Stimulated activated naive CD8-positive, alpha-beta T cell treated with anti-CD3 and anti-CD28 coated beads, Interleukin-15, Interleukin-2, amounts not matched to agents 100 U/mL and 50 U/mL, for 24 hours (primary cell): ENCODE measurements at regions not wholly inside any gene's neighbourhood (a gene's known extent, or its start where the extent isn't known, plus 50 kb on each side); places are given as distances from the start of the nearest gene placed in this dataset.

Source experiments
- ATAC-seq: fragments of 150-1000 bp; cut with Tn5 transposase; one replicate; pipeline ENCODE4 v1.10.0; 2021
- DNase-seq: peaks from one replicate; pipeline ENCODE4 v3.0.0; 2021

- DNase-seq (no peak), ATAC-seq (no peak)
Observed at GRCh38 chr7:67683628-67684027, 687.0 kb downstream of the TYW1 start.

DNA sequence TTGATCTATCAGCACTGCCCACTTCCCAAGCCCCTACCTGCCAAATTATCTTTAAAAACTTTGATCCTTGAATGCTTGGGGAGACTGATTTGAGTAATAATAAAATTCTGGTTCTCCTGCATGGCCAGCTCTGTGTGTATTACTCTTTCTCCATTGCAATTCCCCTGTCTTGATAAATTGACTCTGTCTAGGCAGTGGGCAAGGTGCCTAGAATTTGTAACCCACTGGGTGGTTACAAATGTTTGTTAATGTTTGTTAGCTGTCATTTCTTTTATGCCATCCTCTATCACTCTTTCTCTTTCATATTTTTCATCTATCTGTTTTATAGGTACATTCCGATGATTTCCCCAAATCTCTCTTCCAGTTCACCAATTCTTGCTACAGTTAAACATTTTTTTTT lies 694.1 kb downstream of the TYW1 start:
- no peak for DNase-seq
- ATAC-seq: no peak

GRCh38 chr7:67692425-67692824 lies 695.8 kb downstream of the TYW1 start:
- ATAC-seq (no peak), DNase-seq (no peak)

DNA sequence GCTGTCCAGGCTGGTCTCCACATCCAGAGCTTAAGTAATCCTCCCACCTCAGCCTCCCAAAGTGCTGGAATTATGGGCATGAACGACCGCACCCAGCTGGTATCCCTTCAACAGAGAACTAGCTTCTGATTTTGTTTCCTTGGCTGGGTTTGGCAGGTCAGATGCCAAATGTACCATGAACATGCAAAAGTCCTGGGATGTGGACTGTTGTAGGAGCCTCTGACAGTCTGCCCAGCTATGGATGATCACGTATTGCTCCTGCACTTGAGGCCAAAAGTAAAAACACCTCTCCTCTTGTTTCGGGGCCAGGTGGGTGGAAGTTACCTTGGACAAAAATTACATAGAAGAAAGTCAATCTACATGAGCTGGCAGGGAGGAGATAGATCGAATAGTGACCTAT lies 699.5 kb downstream of the TYW1 start:
- no peak for DNase-seq
- no peak for ATAC-seq

GRCh38 chr7:67696878-67697277 lies 700.2 kb downstream of the TYW1 start:
- no peak for ATAC-seq

DNA sequence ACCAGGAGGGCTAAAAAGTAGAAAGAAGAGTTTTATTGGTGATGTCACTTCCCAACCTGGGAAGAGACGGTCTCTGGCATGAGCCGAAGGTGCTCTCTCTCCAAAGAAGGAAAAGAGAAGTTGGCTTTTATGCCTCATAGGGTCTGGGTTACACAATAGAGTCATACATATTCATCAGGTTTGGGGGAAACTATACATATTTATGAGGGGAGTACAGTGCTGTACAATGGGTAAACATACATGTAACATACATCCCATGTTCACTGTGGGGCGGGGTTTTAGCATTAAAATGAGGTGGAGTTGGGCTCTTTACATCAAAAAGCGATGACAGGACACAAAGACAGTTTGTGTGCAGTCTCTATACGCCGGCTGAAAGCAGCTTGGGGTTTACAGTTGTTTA lies 701.7 kb downstream of the TYW1 start:
- no peak for ATAC-seq
- no peak for DNase-seq

More at GRCh38 chr7:67696878-67697277, 700.2 kb downstream of the TYW1 start:
- DNase-seq: no peak

DNA sequence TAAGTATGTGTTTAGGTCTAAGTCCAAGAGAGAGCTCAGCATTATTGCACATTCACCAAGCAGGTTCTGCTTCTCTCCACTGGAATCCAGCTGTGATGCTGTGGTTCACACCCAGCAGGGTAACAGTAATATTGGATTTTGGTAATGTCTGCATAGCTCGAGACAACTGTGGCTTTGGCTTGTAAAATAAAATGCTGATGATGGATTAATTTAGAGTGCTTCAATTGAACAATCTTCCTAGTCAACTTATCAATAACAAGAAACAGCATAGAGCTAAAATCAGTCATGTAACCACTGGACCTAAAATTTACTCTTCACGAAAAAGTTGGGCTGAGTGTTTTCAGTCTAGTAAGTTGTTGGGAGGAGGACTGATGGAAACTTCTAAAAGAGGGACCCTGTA lies 709.2 kb downstream of the TYW1 start:
- DNase-seq: no peak
- ATAC-seq: no peak

DNA sequence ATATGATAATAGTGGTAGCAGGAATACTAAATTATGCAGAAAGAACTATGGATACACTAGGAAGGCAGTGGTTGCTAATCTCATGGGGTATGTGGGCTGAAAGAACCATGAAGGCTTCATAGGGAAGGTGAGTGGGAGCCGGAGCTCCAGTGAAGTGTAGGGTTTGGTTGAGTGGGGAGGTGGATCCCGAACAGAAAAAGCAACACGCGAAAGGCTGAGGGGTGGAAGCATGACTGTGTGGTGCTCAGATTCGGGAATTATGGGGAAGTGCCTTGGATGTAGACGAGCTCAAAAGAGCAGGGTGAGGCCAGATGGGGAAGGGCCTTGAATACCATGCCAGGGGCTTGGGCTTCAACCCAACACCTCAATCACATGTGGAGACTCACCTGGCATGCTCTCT lies 715.1 kb downstream of the TYW1 start:
- DNase-seq: no peak
- ATAC-seq: no peak

- no peak for DNase-seq
- ATAC-seq: no peak
Observed at GRCh38 chr7:67713451-67714056, 716.9 kb downstream of the TYW1 start.

GRCh38 chr7:67716729-67717128 lies 720.1 kb downstream of the TYW1 start:
- ATAC-seq (no peak), DNase-seq (no peak)

- DNase-seq (no peak), ATAC-seq (no peak)
Observed at GRCh38 chr7:67723591-67723990, 727.0 kb downstream of the TYW1 start.

DNA sequence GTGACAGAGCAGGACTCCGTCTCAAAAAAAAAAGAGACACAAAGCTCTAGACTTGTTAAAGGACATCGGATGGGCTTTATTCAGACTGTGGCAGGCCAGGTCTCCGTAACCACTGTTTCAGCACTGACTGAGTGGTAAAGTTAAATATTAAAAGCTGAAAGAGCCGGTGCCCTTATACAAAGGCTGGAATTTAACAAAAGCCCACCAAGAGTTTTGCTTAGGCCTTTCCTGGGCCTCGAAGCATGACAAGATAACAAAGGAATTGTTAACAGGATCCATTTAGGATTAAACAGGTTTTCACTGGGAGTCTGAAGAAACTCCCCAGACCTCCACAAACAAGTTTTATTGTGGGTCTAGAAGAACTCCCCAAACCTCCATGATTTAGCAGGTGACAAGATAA lies 727.8 kb downstream of the TYW1 start:
- ATAC-seq (no peak), DNase-seq (no peak)

DNA sequence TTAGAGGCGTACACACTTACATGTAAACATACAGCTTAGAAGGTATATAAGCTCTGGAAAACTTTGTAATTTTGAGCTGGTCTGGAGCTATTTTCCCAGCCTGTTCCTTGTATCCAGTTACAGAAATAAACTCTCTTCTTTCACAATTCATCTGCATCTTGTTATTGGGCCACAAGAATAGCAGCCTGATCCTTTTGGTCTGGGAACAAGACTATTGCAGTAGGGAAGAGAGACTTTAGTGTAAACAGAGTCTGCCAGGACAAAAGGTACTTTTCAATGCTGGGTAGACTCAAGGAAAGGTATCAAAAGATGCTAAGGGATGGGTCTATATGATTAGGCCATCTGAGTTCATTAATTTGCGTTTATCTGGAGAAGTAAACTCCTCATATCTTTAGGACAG lies 728.3 kb downstream of the TYW1 start:
- no peak for ATAC-seq
- no peak for DNase-seq

DNA sequence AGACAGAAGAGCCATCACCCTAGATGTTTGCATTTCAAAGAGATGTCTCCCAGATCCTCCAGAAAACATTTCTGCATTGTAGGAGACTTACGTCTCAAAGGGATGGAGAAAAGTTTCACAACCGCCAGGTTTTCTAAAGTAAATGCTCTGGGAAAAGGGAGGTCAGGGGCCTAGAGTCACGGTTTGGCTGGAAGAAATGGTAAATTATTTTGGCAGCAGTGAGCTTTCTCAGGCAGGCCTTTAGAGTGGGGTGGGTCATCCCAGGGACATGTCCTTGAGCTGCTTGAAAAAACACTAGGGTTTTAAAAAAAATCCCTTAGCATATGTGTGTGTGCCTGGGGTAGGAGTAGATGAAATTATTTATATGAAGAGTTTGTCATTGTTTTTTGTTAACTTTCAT lies 728.8 kb downstream of the TYW1 start:
- DNase-seq: no peak
- no peak for ATAC-seq

DNA sequence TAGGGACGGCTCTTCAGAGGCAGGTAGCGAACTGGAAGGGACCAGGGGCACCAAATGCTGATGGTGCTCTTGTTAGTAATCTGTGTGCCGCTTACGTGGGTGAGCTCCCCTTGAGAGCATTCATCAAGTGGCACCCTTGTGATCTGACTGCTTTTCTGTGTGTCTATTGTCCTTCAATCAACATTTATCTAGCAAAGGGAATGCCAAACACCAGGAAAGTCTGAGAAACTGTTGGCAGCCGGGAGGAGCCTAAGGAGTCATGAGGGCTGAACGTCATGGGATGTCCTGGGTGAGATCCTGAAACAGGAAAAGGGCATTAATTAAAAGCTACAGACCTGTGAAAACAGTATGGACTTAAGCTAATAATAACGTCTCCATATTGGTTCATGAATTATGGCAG lies 733.1 kb downstream of the TYW1 start:
- ATAC-seq (no peak), DNase-seq (no peak)

- no peak for DNase-seq
- ATAC-seq: no peak
Observed at GRCh38 chr7:67731704-67732103, 735.1 kb downstream of the TYW1 start.

DNA sequence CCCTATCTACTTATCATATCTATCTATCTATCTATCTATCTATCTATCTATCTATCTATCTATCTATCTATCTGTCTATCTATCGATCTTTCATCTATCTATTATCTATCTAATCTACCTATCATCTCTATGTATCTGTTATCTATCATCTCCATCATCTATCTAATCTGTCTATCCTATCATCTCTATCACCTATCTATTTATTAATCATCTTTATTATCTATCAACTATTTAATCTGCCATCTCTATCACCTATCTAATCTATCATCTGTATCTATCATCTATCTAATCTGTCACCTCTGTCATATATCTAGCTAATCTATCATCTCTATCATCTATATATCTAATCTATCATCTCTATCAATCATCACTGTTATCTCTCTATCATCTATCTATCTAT lies 736.3 kb downstream of the TYW1 start:
- DNase-seq: no peak
- no peak for ATAC-seq

- DNase-seq: no peak
- ATAC-seq: no peak
Observed at GRCh38 chr7:67738145-67738544, 741.5 kb downstream of the TYW1 start.

DNA sequence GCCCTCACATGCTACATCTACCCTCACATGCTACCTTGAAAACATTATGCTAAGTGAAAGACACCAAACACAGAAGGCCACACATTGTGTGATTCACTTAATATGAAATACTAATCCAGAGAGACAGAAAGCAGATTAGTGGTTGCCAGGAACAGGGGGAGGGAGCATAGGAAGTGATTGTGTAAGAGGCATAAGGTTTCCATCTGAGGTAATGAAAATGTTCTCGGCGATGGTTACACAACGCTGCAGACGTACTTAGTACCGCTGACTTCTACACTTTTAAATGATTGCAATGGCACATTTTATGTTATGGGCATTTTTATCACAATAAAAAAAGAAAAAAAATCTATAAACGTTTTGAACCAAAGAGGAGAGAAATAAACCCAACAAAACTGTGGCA lies 742.3 kb downstream of the TYW1 start:
- no peak for DNase-seq
- no peak for ATAC-seq

GRCh38 chr7:67743501-67743900 lies 746.9 kb downstream of the TYW1 start:
- no peak for DNase-seq
- no peak for ATAC-seq

DNA sequence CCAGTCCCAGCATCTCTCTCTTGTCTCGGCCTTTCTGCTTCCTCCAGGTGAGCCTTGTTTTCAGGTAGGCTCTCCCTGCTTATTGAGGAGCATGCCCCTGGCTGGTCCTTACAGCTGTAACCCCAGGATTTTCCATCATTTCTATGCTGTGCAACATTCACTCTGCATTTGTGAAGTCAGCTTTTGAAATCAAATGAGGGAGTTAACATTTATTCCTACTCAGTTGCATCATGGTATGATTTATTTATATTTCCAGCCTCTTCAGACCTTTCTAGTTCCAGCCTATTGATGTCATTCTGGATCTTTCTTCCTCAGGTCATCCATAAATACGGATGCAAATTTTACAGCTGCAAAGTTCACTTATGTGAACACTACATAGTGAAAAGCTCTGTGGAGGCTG lies 755.6 kb downstream of the TYW1 start:
- ATAC-seq (no peak), DNase-seq (no peak)

GRCh38 chr7:67753891-67754290 lies 757.3 kb downstream of the TYW1 start:
- no peak for ATAC-seq
- DNase-seq: no peak

- ATAC-seq (no peak), DNase-seq (no peak)
Observed at GRCh38 chr7:67754651-67755050, 758.0 kb downstream of the TYW1 start.

DNA sequence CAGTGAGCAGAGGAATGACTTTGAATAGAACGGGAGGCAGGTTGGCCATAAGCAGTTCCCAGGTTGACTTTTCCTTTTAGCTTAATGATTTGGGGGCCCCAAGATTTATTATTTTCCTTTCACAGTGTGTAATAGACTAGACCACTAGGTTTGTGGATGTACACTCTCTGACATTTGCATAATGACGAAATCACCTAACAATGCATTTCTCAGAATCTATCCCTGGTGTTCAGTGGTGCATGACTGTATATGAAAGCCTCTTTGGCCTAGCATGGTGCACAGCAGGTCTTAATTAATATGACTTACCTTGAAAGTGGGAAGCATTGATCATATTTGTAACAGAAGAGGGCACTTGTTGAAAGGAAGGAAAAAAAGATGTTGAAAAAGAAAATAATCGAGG lies 761.9 kb downstream of the TYW1 start:
- ATAC-seq: no peak
- no peak for DNase-seq

DNA sequence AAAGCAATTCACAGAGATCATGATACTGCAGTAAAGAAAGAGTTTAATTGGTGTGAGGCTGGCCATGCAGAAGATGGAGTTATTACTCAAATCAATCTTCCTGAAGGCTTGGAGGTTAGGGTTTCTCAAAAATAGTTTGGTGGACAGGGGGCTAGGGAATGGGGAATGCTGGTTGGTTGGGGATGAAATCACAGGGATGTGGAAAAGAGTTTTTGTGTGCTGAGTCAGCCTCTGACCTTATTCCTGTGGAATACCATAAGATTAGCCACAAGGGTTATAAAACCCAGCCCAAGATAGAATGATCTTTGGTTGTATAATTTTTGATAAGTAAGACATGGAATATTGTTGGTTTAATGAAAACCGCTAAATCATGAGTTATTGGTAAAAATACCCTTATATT lies 764.3 kb downstream of the TYW1 start:
- no peak for ATAC-seq
- DNase-seq: no peak
